ENCODE measurements at regions not wholly inside any gene's neighbourhood (a gene's known extent, or its start where the extent isn't known, plus 50 kb on each side); places are given as distances from the start of the nearest gene placed in this dataset.

GRCh38 chr4:161254375-161254774 lies 909.4 kb downstream of the FSTL5 start:
- H3K27me3 ChIP-seq (ENCODE audit: insufficient read depth, low read length) = no peaks in the 10 kb centered on the region
- no peak for DNase-seq (ENCODE audit: insufficient read length, low spot score, missing footprints)
- no peaks in the 10 kb centered on the region for H3K36me3 ChIP-seq (ENCODE audit: insufficient read depth, low read length)

DNA sequence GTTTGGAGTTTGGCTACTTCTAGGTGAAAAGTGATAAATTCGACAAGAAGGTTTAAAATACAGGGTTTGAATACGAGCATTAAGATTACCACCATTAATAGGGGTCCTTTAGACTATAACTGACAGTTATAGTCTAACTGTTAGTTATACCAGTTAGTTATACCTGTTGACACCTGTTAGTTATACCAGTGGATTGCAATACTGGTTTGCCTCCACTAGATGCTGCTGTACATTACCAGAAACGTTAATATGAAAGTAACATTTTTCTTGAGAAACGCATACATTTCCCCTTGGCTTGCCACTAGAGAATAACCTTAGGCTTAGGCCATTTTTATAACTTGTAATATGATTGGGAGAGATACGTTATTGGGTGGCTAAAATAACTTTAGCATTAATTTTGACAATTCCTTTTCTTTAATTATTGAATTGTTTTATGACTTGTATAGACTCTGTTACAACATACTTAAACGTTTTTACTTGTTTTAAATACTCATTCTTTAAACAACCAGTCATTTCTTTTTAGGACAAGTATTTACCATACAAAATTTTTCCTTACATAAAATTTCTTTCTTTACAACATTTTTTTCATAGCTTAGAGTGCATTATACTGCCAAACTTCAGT lies 911.2 kb downstream of the FSTL5 start:
- TF ChIP-seq, protein P1, sequence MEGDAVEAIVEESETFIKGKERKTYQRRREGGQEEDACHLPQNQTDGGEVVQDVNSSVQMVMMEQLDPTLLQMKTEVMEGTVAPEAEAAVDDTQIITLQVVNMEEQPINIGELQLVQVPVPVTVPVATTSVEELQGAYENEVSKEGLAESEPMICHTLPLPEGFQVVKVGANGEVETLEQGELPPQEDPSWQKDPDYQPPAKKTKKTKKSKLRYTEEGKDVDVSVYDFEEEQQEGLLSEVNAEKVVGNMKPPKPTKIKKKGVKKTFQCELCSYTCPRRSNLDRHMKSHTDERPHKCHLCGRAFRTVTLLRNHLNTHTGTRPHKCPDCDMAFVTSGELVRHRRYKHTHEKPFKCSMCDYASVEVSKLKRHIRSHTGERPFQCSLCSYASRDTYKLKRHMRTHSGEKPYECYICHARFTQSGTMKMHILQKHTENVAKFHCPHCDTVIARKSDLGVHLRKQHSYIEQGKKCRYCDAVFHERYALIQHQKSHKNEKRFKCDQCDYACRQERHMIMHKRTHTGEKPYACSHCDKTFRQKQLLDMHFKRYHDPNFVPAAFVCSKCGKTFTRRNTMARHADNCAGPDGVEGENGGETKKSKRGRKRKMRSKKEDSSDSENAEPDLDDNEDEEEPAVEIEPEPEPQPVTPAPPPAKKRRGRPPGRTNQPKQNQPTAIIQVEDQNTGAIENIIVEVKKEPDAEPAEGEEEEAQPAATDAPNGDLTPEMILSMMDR (IDR thresholded peaks at IDR 0.05; ENCODE audit: extremely low read depth, low read depth, low read length) = peak; percentile 34
- no peak overlapping the region for H3K27ac ChIP-seq (ENCODE audit: low read depth, low read length)
- H4K20me1 ChIP-seq (ENCODE audit: insufficient read depth, low read length) = no peaks in the 10 kb centered on the region
- H2AFZ ChIP-seq (ENCODE audit: low read length) = no peak overlapping the region
- peaks cover 5% of the 10 kb centered on the region for H3K9me3 ChIP-seq (ENCODE audit: low read depth, low read length)
- no peaks in the 10 kb centered on the region for H3K27me3 ChIP-seq (ENCODE audit: insufficient read depth, low read length)
- H3K36me3 ChIP-seq (ENCODE audit: insufficient read depth, low read length) = no peaks in the 10 kb centered on the region
- no peaks in the 10 kb centered on the region for H3K4me1 ChIP-seq (ENCODE audit: insufficient read depth, low read length)
- no peak overlapping the region for H3K4me2 ChIP-seq (ENCODE audit: insufficient read depth, low read length)
- no peaks in the 10 kb centered on the region for H3K79me2 ChIP-seq (ENCODE audit: insufficient read depth, low read length)
- DNase-seq (ENCODE audit: insufficient read length, low spot score, missing footprints) = no peak
- H3K4me3 ChIP-seq (ENCODE audit: insufficient read depth, low read length) = no peak overlapping the region

More at GRCh38 chr4:161254375-161254774, 909.4 kb downstream of the FSTL5 start:
- Histone ChIP-seq H4K20me1 (ENCODE audit: insufficient read depth, low read length) (no peaks in the 10 kb centered on the region), H3K4me2 (ENCODE audit: insufficient read depth, low read length) (no peak overlapping the region), H3K9me3 (ENCODE audit: low read depth, low read length) (peaks cover 5% of the 10 kb centered on the region), H2AFZ (ENCODE audit: low read length) (no peak overlapping the region), H3K79me2 (ENCODE audit: insufficient read depth, low read length) (no peaks in the 10 kb centered on the region), H3K4me1 (ENCODE audit: insufficient read depth, low read length) (no peaks in the 10 kb centered on the region), H3K4me3 (ENCODE audit: insufficient read depth, low read length) (no peak overlapping the region), H3K27ac (ENCODE audit: low read depth, low read length) (no peak overlapping the region)
- TF ChIP-seq, protein P1 (IDR thresholded peaks at IDR 0.05; ENCODE audit: extremely low read depth, low read depth, low read length) = no peak

DNA sequence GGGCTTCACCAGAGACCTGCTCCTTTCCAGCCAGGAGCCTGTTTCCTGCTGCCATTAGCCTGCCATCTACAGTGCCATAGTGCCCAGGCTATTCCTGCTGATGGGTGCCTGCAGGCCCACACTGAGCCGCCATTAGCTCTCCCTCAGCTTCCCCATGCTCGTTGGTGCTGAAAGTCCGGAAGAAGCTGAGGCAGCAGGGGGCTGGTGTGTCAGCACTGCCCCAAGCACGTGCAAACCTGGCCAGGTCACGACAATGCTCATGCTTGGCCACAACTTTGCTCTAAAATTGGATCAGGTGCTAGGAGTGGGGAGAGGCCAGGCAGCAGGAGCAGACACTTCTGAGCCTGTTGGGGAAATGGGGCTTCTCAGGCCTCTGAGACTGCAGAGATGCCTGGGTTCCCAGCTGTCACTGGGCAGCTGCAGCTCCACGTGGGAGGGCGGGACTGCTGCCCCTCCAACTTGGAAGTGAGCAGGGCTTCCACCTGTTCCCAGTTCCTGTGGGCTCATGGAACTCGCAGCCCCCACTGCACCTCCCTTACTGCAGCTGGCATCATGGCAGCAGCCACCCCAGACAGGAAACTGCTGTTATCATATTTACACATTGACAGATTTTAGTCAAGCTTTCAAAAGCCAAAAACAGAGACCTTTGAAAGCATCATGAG lies 913.9 kb downstream of the FSTL5 start:
- Histone ChIP-seq H3K36me3 (ENCODE audit: insufficient read depth, low read length) (no peaks in the 10 kb centered on the region), H3K27me3 (ENCODE audit: insufficient read depth, low read length) (no peaks in the 10 kb centered on the region), H3K27ac (ENCODE audit: low read depth, low read length) (no peak overlapping the region), H3K4me1 (ENCODE audit: insufficient read depth, low read length) (no peaks in the 10 kb centered on the region), H3K79me2 (ENCODE audit: insufficient read depth, low read length) (no peaks in the 10 kb centered on the region), H3K9me3 (ENCODE audit: low read depth, low read length) (no peaks in the 10 kb centered on the region), H4K20me1 (ENCODE audit: insufficient read depth, low read length) (no peaks in the 10 kb centered on the region), H3K4me2 (ENCODE audit: insufficient read depth, low read length) (no peak overlapping the region), H3K4me3 (ENCODE audit: insufficient read depth, low read length) (no peak overlapping the region), H2AFZ (ENCODE audit: low read length) (no peak overlapping the region)
- TF ChIP-seq, protein P1 (IDR thresholded peaks at IDR 0.05; ENCODE audit: extremely low read depth, low read depth, low read length) = no peak
- no peak for DNase-seq (ENCODE audit: insufficient read length, low spot score, missing footprints)

- TF ChIP-seq, protein P1 (IDR thresholded peaks at IDR 0.05; ENCODE audit: extremely low read depth, low read depth, low read length) = no peak
- Histone ChIP-seq H3K9me3 (ENCODE audit: low read depth, low read length) (no peaks in the 10 kb centered on the region), H3K79me2 (ENCODE audit: insufficient read depth, low read length) (no peaks in the 10 kb centered on the region), H3K4me3 (ENCODE audit: insufficient read depth, low read length) (no peak overlapping the region), H2AFZ (ENCODE audit: low read length) (no peak overlapping the region), H3K36me3 (ENCODE audit: insufficient read depth, low read length) (no peaks in the 10 kb centered on the region), H4K20me1 (ENCODE audit: insufficient read depth, low read length) (no peaks in the 10 kb centered on the region), H3K4me1 (ENCODE audit: insufficient read depth, low read length) (no peaks in the 10 kb centered on the region), H3K27me3 (ENCODE audit: insufficient read depth, low read length) (no peaks in the 10 kb centered on the region), H3K4me2 (ENCODE audit: insufficient read depth, low read length) (no peak overlapping the region), H3K27ac (ENCODE audit: low read depth, low read length) (no peak overlapping the region)
- no peak for DNase-seq (ENCODE audit: insufficient read length, low spot score, missing footprints)
Observed at GRCh38 chr4:161248880-161249279, 914.9 kb downstream of the FSTL5 start.
